Stimulated activated memory B cell treated with anti-CD40 and anti-IgM and Interleukin-4, amounts not matched to agents 10 μg/mL and 1 μg/mL and 100 μg/mL, for 72 hours (primary cell): ENCODE measurements at regions not wholly inside any gene's neighbourhood (a gene's known extent, or its start where the extent isn't known, plus 50 kb on each side); places are given as distances from the start of the nearest gene placed in this dataset.
"Not testable (repeated sequence)": the region's sequence is repeated elsewhere in the genome, so short reads cannot be mapped to it uniquely, and the experiment has no call there.

ENCODE experiments used
- ATAC-seq: fragments of 150-1000 bp; cut with Tn5 transposase; 2 replicates; pipeline ENCODE4 v1.10.0; 2021
- H3K27ac Mint-ChIP-seq: one replicate; pipeline ENCODE4 v1.8.0; 2022; ENCODE audit warnings: mild to moderate bottlenecking, mixed read lengths
- H3K27me3 Mint-ChIP-seq: one replicate; pipeline ENCODE4 v1.8.0; 2022; ENCODE audit warnings: mixed read lengths
- H3K36me3 Mint-ChIP-seq: one replicate; pipeline ENCODE4 v1.8.0; 2022; ENCODE audit warnings: mixed read lengths
- H3K4me1 Mint-ChIP-seq: one replicate; pipeline ENCODE4 v1.8.0; 2022; ENCODE audit warnings: mixed read lengths
- H3K4me3 Mint-ChIP-seq: one replicate; pipeline ENCODE4 v1.8.0; 2022; ENCODE audit warnings: mild to moderate bottlenecking, moderate library complexity, mixed read lengths
- H3K9me3 Mint-ChIP-seq: one replicate; pipeline ENCODE4 v1.8.0; 2022; ENCODE audit warnings: mixed read lengths

GRCh38 chr12:105679982-105680381 lies 349.5 kb downstream of the C12orf75 start:
- Mint-ChIP-seq H3K4me1 (no peaks in the 10 kb centered on the region), H3K36me3 (no peaks in the 10 kb centered on the region), H3K4me3 (no peak overlapping the region), H3K27me3 (peaks cover 10% of the 10 kb centered on the region), H3K9me3 (no peaks in the 10 kb centered on the region), H3K27ac (no peak overlapping the region)
- ATAC-seq = no peak

GRCh38 chr12:105681341-105681740 lies 350.9 kb downstream of the C12orf75 start:
- no peak overlapping the region for H3K4me3 Mint-ChIP-seq
- H3K27me3 Mint-ChIP-seq = peaks cover 9% of the 10 kb centered on the region
- no peaks in the 10 kb centered on the region for H3K4me1 Mint-ChIP-seq
- H3K9me3 Mint-ChIP-seq = no peaks in the 10 kb centered on the region
- no peaks in the 10 kb centered on the region for H3K36me3 Mint-ChIP-seq
- no peak overlapping the region for H3K27ac Mint-ChIP-seq
- no peak for ATAC-seq

GRCh38 chr12:105682821-105683220 lies 352.3 kb downstream of the C12orf75 start:
- H3K4me1 Mint-ChIP-seq, H3K36me3 Mint-ChIP-seq, H3K4me3 Mint-ChIP-seq, H3K27ac Mint-ChIP-seq, H3K27me3 Mint-ChIP-seq, H3K9me3 Mint-ChIP-seq, ATAC-seq: not testable (repeated sequence)

- H3K27ac Mint-ChIP-seq, H3K36me3 Mint-ChIP-seq, ATAC-seq, H3K4me3 Mint-ChIP-seq, H3K9me3 Mint-ChIP-seq, H3K4me1 Mint-ChIP-seq, H3K27me3 Mint-ChIP-seq: not testable (repeated sequence)
Measured at GRCh38 chr12:105683836-105684235, 353.3 kb downstream of the C12orf75 start.

GRCh38 chr12:105698075-105698474 lies 367.6 kb downstream of the C12orf75 start:
- peaks cover 6% of the 10 kb centered on the region for H3K9me3 Mint-ChIP-seq
- no peak overlapping the region for H3K4me3 Mint-ChIP-seq
- H3K36me3 Mint-ChIP-seq = no peaks in the 10 kb centered on the region
- ATAC-seq = no peak
- H3K27ac Mint-ChIP-seq = no peak overlapping the region
- H3K27me3 Mint-ChIP-seq = peaks cover 10% of the 10 kb centered on the region
- H3K4me1 Mint-ChIP-seq = no peaks in the 10 kb centered on the region

- no peak overlapping the region for H3K4me3 Mint-ChIP-seq
- ATAC-seq = no peak
- H3K9me3 Mint-ChIP-seq = peaks cover 6% of the 10 kb centered on the region
- H3K27me3 Mint-ChIP-seq = peaks cover 16% of the 10 kb centered on the region
- no peak overlapping the region for H3K27ac Mint-ChIP-seq
- no peaks in the 10 kb centered on the region for H3K4me1 Mint-ChIP-seq
- H3K36me3 Mint-ChIP-seq = no peaks in the 10 kb centered on the region
Measured at GRCh38 chr12:105699209-105699608, 368.7 kb downstream of the C12orf75 start.

GRCh38 chr12:105704787-105705186 lies 374.3 kb downstream of the C12orf75 start:
- Mint-ChIP-seq H3K9me3 (no peaks in the 10 kb centered on the region), H3K4me3 (no peak overlapping the region), H3K27me3 (peaks cover 16% of the 10 kb centered on the region), H3K4me1 (no peaks in the 10 kb centered on the region), H3K27ac (no peak overlapping the region), H3K36me3 (no peaks in the 10 kb centered on the region)
- ATAC-seq = no peak

- Mint-ChIP-seq H3K27ac (no peak overlapping the region), H3K4me1 (no peaks in the 10 kb centered on the region), H3K9me3 (no peaks in the 10 kb centered on the region), H3K4me3 (no peak overlapping the region), H3K27me3 (peaks cover 16% of the 10 kb centered on the region), H3K36me3 (no peaks in the 10 kb centered on the region)
- ATAC-seq = no peak
Measured at GRCh38 chr12:105705235-105705634, 374.7 kb downstream of the C12orf75 start.

GRCh38 chr12:105705765-105706164 lies 375.3 kb downstream of the C12orf75 start:
- H3K4me1 Mint-ChIP-seq = no peaks in the 10 kb centered on the region
- no peak overlapping the region for H3K27ac Mint-ChIP-seq
- peaks cover 16% of the 10 kb centered on the region for H3K27me3 Mint-ChIP-seq
- no peaks in the 10 kb centered on the region for H3K9me3 Mint-ChIP-seq
- H3K36me3 Mint-ChIP-seq = no peaks in the 10 kb centered on the region
- no peak overlapping the region for H3K4me3 Mint-ChIP-seq
- no peak for ATAC-seq

GRCh38 chr12:105706321-105706972 lies 376.0 kb downstream of the C12orf75 start:
- H3K27ac Mint-ChIP-seq = no peak overlapping the region
- H3K4me3 Mint-ChIP-seq = no peak overlapping the region
- H3K27me3 Mint-ChIP-seq = peaks cover 16% of the 10 kb centered on the region
- H3K4me1 Mint-ChIP-seq = no peaks in the 10 kb centered on the region
- H3K9me3 Mint-ChIP-seq = no peaks in the 10 kb centered on the region
- H3K36me3 Mint-ChIP-seq = no peaks in the 10 kb centered on the region
- ATAC-seq = no peak

GRCh38 chr12:105706973-105707334 lies 376.5 kb downstream of the C12orf75 start:
- H3K36me3 Mint-ChIP-seq = no peaks in the 10 kb centered on the region
- H3K27ac Mint-ChIP-seq = no peak overlapping the region
- no peak for ATAC-seq
- no peak overlapping the region for H3K4me3 Mint-ChIP-seq
- no peaks in the 10 kb centered on the region for H3K9me3 Mint-ChIP-seq
- no peaks in the 10 kb centered on the region for H3K4me1 Mint-ChIP-seq
- H3K27me3 Mint-ChIP-seq = peaks cover 16% of the 10 kb centered on the region

GRCh38 chr12:105713606-105714305 lies 383.3 kb downstream of the C12orf75 start:
- no peak for ATAC-seq
- Mint-ChIP-seq H3K9me3 (peaks cover 2% of the 10 kb centered on the region), H3K27me3 (peaks cover 12% of the 10 kb centered on the region), H3K4me3 (no peak overlapping the region), H3K36me3 (no peaks in the 10 kb centered on the region), H3K27ac (no peak overlapping the region), H3K4me1 (no peaks in the 10 kb centered on the region)

GRCh38 chr12:105716621-105717020 lies 386.1 kb downstream of the C12orf75 start:
- ATAC-seq = no peak
- H3K9me3 Mint-ChIP-seq = peaks cover 2% of the 10 kb centered on the region
- peaks cover 16% of the 10 kb centered on the region for H3K27me3 Mint-ChIP-seq
- H3K4me1 Mint-ChIP-seq = no peaks in the 10 kb centered on the region
- no peaks in the 10 kb centered on the region for H3K36me3 Mint-ChIP-seq
- no peak overlapping the region for H3K4me3 Mint-ChIP-seq
- H3K27ac Mint-ChIP-seq = no peak overlapping the region

- peaks cover 23% of the 10 kb centered on the region for H3K27me3 Mint-ChIP-seq
- no peak for ATAC-seq
- no peaks in the 10 kb centered on the region for H3K36me3 Mint-ChIP-seq
- no peak overlapping the region for H3K27ac Mint-ChIP-seq
- peaks cover 2% of the 10 kb centered on the region for H3K9me3 Mint-ChIP-seq
- H3K4me1 Mint-ChIP-seq = no peaks in the 10 kb centered on the region
- no peak overlapping the region for H3K4me3 Mint-ChIP-seq
Measured at GRCh38 chr12:105721051-105721825, 390.7 kb downstream of the C12orf75 start.

GRCh38 chr12:105721891-105722290 lies 391.4 kb downstream of the C12orf75 start:
- peaks cover 16% of the 10 kb centered on the region for H3K27me3 Mint-ChIP-seq
- no peak overlapping the region for H3K4me3 Mint-ChIP-seq
- H3K27ac Mint-ChIP-seq = no peak overlapping the region
- ATAC-seq = no peak
- H3K9me3 Mint-ChIP-seq = peaks cover 2% of the 10 kb centered on the region
- no peaks in the 10 kb centered on the region for H3K36me3 Mint-ChIP-seq
- H3K4me1 Mint-ChIP-seq = no peaks in the 10 kb centered on the region

- no peak for ATAC-seq
- H3K27ac Mint-ChIP-seq = no peak overlapping the region
- no peak overlapping the region for H3K4me3 Mint-ChIP-seq
- H3K36me3 Mint-ChIP-seq = no peaks in the 10 kb centered on the region
- H3K4me1 Mint-ChIP-seq = no peaks in the 10 kb centered on the region
- peaks cover 11% of the 10 kb centered on the region for H3K27me3 Mint-ChIP-seq
- H3K9me3 Mint-ChIP-seq = peaks cover 2% of the 10 kb centered on the region
Measured at GRCh38 chr12:105723066-105723465, 392.6 kb downstream of the C12orf75 start.
